GM23338 (cell line): ENCODE measurements at regions not wholly inside any gene's neighbourhood (a gene's known extent, or its start where the extent isn't known, plus 50 kb on each side); places are given as distances from the start of the nearest gene placed in this dataset.

Experiments
- EZH2phosphoT487 ChIP-seq: fragments of 200-600 bp; sonication (generic); IDR thresholded peaks from one replicate; pipeline ENCODE4 v1.8.1; 2018; ENCODE audit warnings: antibody characterized with exemption; ENCODE audit not compliant: unreplicated experiment
- POLR2AphosphoS5 ChIP-seq: IDR thresholded peaks from 2 replicates; pipeline ENCODE4 v1.6.1; 2016; ENCODE audit warnings: antibody characterized with exemption, low read depth
- TF ChIP-seq, protein P1 (sequence below), 2 experiments: fragments of 200-600 bp in 1 of 2; sonication (generic) in 1 of 2; conservative IDR thresholded peaks; 2 replicates each; pipeline versions ENCODE4 v1.5.1 to v1.6.1; 2016 to 2017; ENCODE audit warnings: antibody characterized with exemption in 2 of 2, low read depth in 2 of 2, mild to moderate bottlenecking in 2 of 2, moderate library complexity in 1 of 2

DNA sequence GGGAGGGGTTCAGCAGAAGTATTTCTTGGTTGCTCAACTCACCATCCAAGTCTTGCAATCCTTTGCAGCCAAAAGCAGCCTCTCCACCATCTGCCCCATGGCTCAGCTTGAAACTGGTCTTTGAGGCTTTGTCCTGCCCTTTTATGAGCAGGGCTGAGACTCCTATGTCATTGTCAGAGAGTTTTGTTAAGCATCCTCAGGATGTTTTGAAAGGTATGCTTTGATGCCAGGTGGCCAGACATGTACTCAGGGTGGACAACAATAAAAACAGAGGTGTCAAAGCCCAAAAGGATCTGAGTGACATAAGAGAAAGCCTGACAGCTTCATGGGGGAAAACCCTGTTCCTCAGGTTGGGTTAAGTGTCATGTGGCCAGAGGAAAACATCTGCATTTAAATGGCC is 310.5 kb downstream of the PRDM2 start:
- TF ChIP-seq EZH2phosphoT487 (no peak), POLR2AphosphoS5 (no peak)
- TF ChIP-seq, protein P1, sequence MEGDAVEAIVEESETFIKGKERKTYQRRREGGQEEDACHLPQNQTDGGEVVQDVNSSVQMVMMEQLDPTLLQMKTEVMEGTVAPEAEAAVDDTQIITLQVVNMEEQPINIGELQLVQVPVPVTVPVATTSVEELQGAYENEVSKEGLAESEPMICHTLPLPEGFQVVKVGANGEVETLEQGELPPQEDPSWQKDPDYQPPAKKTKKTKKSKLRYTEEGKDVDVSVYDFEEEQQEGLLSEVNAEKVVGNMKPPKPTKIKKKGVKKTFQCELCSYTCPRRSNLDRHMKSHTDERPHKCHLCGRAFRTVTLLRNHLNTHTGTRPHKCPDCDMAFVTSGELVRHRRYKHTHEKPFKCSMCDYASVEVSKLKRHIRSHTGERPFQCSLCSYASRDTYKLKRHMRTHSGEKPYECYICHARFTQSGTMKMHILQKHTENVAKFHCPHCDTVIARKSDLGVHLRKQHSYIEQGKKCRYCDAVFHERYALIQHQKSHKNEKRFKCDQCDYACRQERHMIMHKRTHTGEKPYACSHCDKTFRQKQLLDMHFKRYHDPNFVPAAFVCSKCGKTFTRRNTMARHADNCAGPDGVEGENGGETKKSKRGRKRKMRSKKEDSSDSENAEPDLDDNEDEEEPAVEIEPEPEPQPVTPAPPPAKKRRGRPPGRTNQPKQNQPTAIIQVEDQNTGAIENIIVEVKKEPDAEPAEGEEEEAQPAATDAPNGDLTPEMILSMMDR (conservative IDR thresholded peaks at IDR 0.05; ENCODE audit: low read depth in 2 of 2), result no peak
